ENCODE measurements at regions not wholly inside any gene's neighbourhood (a gene's known extent, or its start where the extent isn't known, plus 50 kb on each side); places are given as distances from the start of the nearest gene placed in this dataset.

DNA sequence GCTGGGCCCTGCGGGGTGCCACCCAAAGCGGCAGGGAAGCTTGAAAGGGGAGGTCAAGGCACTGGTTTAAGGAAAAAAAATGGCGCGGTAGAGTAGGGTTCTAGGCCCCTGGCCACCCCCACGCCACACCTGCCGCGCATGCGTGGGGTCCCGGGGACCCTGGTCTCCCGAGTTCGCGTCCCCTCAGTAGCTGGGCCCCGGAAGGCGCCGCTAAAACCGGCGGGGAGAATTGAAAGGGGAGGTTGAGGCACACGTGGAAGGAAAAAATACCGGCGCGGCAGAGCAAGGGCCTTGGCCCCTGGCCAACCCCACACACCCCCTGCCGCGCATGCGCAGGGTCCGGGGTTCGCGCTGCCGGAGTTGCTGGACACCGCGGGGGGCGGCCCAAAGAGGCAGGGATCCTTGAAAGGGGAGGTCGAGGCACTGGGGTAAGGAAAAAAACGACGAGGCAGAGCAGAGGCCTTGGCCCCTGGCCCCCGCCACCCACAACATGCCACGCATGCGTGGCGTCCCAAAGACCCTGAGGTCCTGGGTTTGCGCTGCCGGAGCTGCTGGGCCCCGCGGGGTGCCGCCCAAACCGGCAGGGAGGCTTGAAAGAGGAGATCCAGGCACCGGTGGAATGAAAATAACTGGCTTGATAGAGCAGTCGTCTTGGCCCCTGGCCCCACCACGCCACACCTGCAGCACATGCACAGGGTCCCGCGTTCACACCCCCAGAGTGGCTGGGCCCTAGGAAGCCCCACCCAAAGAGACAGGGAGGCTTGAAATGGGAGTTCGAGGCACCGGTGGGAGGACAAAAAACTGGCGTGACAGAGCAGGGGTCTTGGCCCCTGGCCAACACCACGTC, 314.5 kb downstream of the ALG10 start:
- Histone ChIP-seq H4K91ac (ENCODE audit: insufficient read length, low read depth, low read length) (no peak overlapping the region), H3K79me2 (ENCODE audit: insufficient read depth, low read length) (no peaks in the 10 kb centered on the region), H2BK15ac (ENCODE audit: low read depth, low read length) (no peak overlapping the region), H4K5ac (ENCODE audit: insufficient read length, low read depth, low read length) (no peak overlapping the region), H3K9me3 (ENCODE audit: control insufficient read depth, low read depth, low read length) (peaks cover 54% of the 10 kb centered on the region), H3K23me2 (ENCODE audit: insufficient read length, low read depth, low read length, poor library complexity, severe bottlenecking) (no peaks in the 10 kb centered on the region), H2AK5ac (ENCODE audit: insufficient read length, low read length) (no peak overlapping the region), H3K4ac (ENCODE audit: low read depth, low read length) (no peak overlapping the region), H4K20me1 (ENCODE audit: control insufficient read depth, insufficient read depth, insufficient read length) (no peaks in the 10 kb centered on the region), H3T11ph (ENCODE audit: low read length) (no peak overlapping the region), H4K8ac (replicated peaks; ENCODE audit: insufficient read length, low read depth, low read length) (no peak overlapping the region), H3K14ac (ENCODE audit: insufficient read depth, low read length) (no peak overlapping the region), H3K4me2 (ENCODE audit: insufficient read depth, insufficient read length, low read length) (no peak overlapping the region), H3K4me1 (ENCODE audit: insufficient read depth, low read length) (no peaks in the 10 kb centered on the region), H3K23ac (ENCODE audit: insufficient read length, low read depth, low read length) (no peak overlapping the region), H2BK20ac (ENCODE audit: low read depth, low read length, poor library complexity, severe bottlenecking) (no peak overlapping the region), H2BK12ac (ENCODE audit: insufficient read length, low read depth, low read length) (no peak overlapping the region), H3K27me3 (ENCODE audit: insufficient read depth, low read length) (no peaks in the 10 kb centered on the region), H3K79me1 (ENCODE audit: insufficient read depth, low read depth, low read length, poor library complexity, severe bottlenecking) (no peaks in the 10 kb centered on the region), H3K27ac (ENCODE audit: insufficient read length, low read depth, low read length) (no peak overlapping the region), H3K9ac (ENCODE audit: extremely low read depth, insufficient read length, low read length) (no peak overlapping the region), H2BK5ac (ENCODE audit: insufficient read length, low read length) (no peak overlapping the region), H2AFZ (ENCODE audit: low read length) (no peak overlapping the region), H3K56ac (ENCODE audit: insufficient read length, low read depth, low read length) (no peak overlapping the region), H3K18ac (ENCODE audit: insufficient read length, low read depth, low read length) (no peak overlapping the region), H2BK120ac (ENCODE audit: low read depth, low read length, poor library complexity, severe bottlenecking) (no peak overlapping the region)
- Mint-ChIP-seq H3K27me3 (ENCODE audit: low read depth) (peaks cover 6% of the 10 kb centered on the region), H3K4me1 (no peaks in the 10 kb centered on the region), H3K36me3 (ENCODE audit: insufficient read depth in 1 of 3, low read depth in 3 of 3) (peaks cover 4 to 14% (median 7%) of the 10 kb centered on the region in 3 experiments; a peak in 6 of 7 replicates), H3K27ac (no peak overlapping the region), H3K9me3 (peaks cover 81 to 98% of the 10 kb centered on the region in 2 experiments), H3K4me3 (no peak overlapping the region)
- TF ChIP-seq, protein P1, sequence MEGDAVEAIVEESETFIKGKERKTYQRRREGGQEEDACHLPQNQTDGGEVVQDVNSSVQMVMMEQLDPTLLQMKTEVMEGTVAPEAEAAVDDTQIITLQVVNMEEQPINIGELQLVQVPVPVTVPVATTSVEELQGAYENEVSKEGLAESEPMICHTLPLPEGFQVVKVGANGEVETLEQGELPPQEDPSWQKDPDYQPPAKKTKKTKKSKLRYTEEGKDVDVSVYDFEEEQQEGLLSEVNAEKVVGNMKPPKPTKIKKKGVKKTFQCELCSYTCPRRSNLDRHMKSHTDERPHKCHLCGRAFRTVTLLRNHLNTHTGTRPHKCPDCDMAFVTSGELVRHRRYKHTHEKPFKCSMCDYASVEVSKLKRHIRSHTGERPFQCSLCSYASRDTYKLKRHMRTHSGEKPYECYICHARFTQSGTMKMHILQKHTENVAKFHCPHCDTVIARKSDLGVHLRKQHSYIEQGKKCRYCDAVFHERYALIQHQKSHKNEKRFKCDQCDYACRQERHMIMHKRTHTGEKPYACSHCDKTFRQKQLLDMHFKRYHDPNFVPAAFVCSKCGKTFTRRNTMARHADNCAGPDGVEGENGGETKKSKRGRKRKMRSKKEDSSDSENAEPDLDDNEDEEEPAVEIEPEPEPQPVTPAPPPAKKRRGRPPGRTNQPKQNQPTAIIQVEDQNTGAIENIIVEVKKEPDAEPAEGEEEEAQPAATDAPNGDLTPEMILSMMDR (conservative IDR thresholded peaks at IDR 0.05) = no peak
- DNase-seq = no peak
- WGBS (ENCODE audit: extremely low coverage, insufficient read length, low lambda C conversion rate) = no CpG with 5 or more reads among the region's 53 CpGs

All from H9 (cell line).